GM12878 (cell line): ENCODE measurements at regions not wholly inside any gene's neighbourhood (a gene's known extent, or its start where the extent isn't known, plus 50 kb on each side); places are given as distances from the start of the nearest gene placed in this dataset.

Experiments
- ATAC-seq: fragments of 200-7000 bp; cut with Tn5 transposase; 3 replicates; pipeline ENCODE4 v1.9.1; 2020; ENCODE audit warnings: mild to moderate bottlenecking, moderate library complexity
- BruUV-seq: library from RNA; stranded (reverse); fragments of 400-500 nt; replicated peaks from 2 replicates; lab custom pipeline; 2021; lab: Mats Ljungman, UMichigan
- CTCF ChIA-PET: fragments of 300-600 bp; sonication (Branson Sonifier 250); formaldehyde crosslinking; extraction: SDS; loops from one replicate; lab custom pipeline; 2021; ENCODE audit warnings: inconsistent platforms; lab: Yijun Ruan, JAX
- POLR2A ChIA-PET: fragments of 350-600 bp; formaldehyde crosslinking; extraction: SDS; loops from one replicate; lab custom pipeline; 2021; ENCODE audit warnings: inconsistent platforms; lab: Charles Lee
- RAD21 ChIA-PET: fragments of 300-600 bp; sonication (Branson Sonifier 250); formaldehyde crosslinking; loops from one replicate; lab custom pipeline; 2023; ENCODE audit warnings: antibody characterized with exemption; ENCODE audit not compliant: unreplicated experiment; lab: Charles Lee
- SMC1A ChIA-PET: fragments of 300-600 bp; sonication (Branson Sonifier 250); formaldehyde crosslinking; loops from one replicate; lab custom pipeline; 2023; ENCODE audit not compliant: unreplicated experiment, uncharacterized antibody; lab: Charles Lee
- DNase-seq: peaks from one replicate; pipeline ENCODE4 v3.0.0-alpha.2; 2011; ENCODE audit warnings: low read depth, low spot score
- FAIRE-seq: peaks from 3 replicates; lab custom pipeline; 2011; peaks lifted over from hg19 to GRCh38; lab: Jason Lieb, UNC
- H2AFZ ChIP-seq: 2 replicates; pipeline ENCODE4 v1.6.0; 2011; ENCODE audit warnings: low read depth, low read length, control low read depth; ENCODE audit not compliant: control insufficient read depth
- H3K27ac ChIP-seq: 2 replicates; pipeline ENCODE4 v1.5.1; 2011; ENCODE audit warnings: control low read depth; ENCODE audit not compliant: control insufficient read depth, insufficient read depth
- H3K27me3 ChIP-seq, 2 experiments: replicated peaks in 1 of 2; 2 replicates each; pipeline versions ENCODE4 v1.6.0 to v1.6.1; 2011; ENCODE audit warnings: low read length in 1 of 2; ENCODE audit not compliant: control insufficient read depth in 2 of 2, insufficient read depth in 2 of 2
- H3K36me3 ChIP-seq, 2 experiments: 2 replicates each; pipeline ENCODE4 v1.5.1; 2011; ENCODE audit warnings: low read length in 1 of 2; ENCODE audit not compliant: control insufficient read depth in 2 of 2, insufficient read depth in 2 of 2
- H3K4me1 ChIP-seq: 2 replicates; pipeline ENCODE4 v1.6.1; 2011; ENCODE audit warnings: mild to moderate bottlenecking, low read length, moderate library complexity, mixed read lengths; ENCODE audit not compliant: control insufficient read depth, insufficient read depth
- H3K4me2 ChIP-seq: 2 replicates; pipeline ENCODE4 v1.6.0; 2011; ENCODE audit warnings: control low read depth; ENCODE audit not compliant: control insufficient read depth, insufficient read depth
- H3K4me3 ChIP-seq: fragments of 200-600 bp; sonication (generic); 2 replicates; pipeline ENCODE4 v1.5.1; 2016
- H3K79me2 ChIP-seq: 2 replicates; pipeline ENCODE4 v1.6.0; 2011; ENCODE audit warnings: low read length; ENCODE audit not compliant: control insufficient read depth, insufficient read depth
- H3K9ac ChIP-seq: 2 replicates; pipeline ENCODE4 v1.8.0; 2011; ENCODE audit warnings: low read length, control low read depth, mixed read lengths; ENCODE audit not compliant: control insufficient read depth, insufficient read depth
- H3K9me3 ChIP-seq: replicated peaks from 3 replicates; pipeline ENCODE4 v1.5.1; 2011; ENCODE audit warnings: mild to moderate bottlenecking, low read length; ENCODE audit not compliant: control insufficient read depth, insufficient read depth
- H4K20me1 ChIP-seq: 2 replicates; pipeline ENCODE4 v1.6.0; 2011; ENCODE audit not compliant: control insufficient read depth, insufficient read depth
- ATF2 ChIP-seq: IDR thresholded peaks from 2 replicates; pipeline ENCODE4 v1.6.1; 2012; ENCODE audit warnings: low read length, inconsistent platforms
- CHD1 ChIP-seq: IDR thresholded peaks from 2 replicates; pipeline ENCODE4 v1.6.1; 2012; ENCODE audit warnings: low read depth, low read length, improper control_type of control experiment
- GATAD2B ChIP-seq: fragments of 450-650 bp; conservative IDR thresholded peaks from 2 replicates; pipeline ENCODE4 v1.6.1; 2017; ENCODE audit warnings: low read depth, mild to moderate bottlenecking, moderate library complexity
- HDAC6 ChIP-seq: fragments of 200-600 bp; sonication (generic); IDR thresholded peaks from one replicate; pipeline ENCODE4 v1.8.0; 2017; ENCODE audit warnings: antibody characterized with exemption; ENCODE audit not compliant: unreplicated experiment
- JUND ChIP-seq: IDR thresholded peaks from 2 replicates; pipeline ENCODE4 v1.6.1; 2012; ENCODE audit warnings: low read depth, mild to moderate bottlenecking, low read length, improper control_type of control experiment, moderate library complexity
- MXI1 ChIP-seq: fragments of 150-350 bp; IDR thresholded peaks from 2 replicates; pipeline ENCODE4 v1.6.1; 2011; ENCODE audit warnings: low read depth, mild to moderate bottlenecking, inconsistent platforms, low read length, improper control_type of control experiment
- NFIC ChIP-seq: IDR thresholded peaks from 2 replicates; pipeline ENCODE4 v1.6.1; 2012; ENCODE audit warnings: low read depth, mild to moderate bottlenecking, inconsistent platforms, low read length, moderate library complexity
- PML ChIP-seq: IDR thresholded peaks from 2 replicates; pipeline ENCODE4 v1.6.1; 2012; ENCODE audit warnings: low read length, inconsistent platforms
- REST ChIP-seq: IDR thresholded peaks from 2 replicates; pipeline ENCODE4 v1.6.1; 2012; ENCODE audit warnings: mild to moderate bottlenecking, low read depth, low read length
- SIN3A ChIP-seq: IDR thresholded peaks from 2 replicates; pipeline ENCODE4 v1.6.1; 2012; ENCODE audit warnings: low read depth, low read length, improper control_type of control experiment
- ZBTB11 ChIP-seq: fragments of 450-650 bp; formaldehyde crosslinking; IDR thresholded peaks from 2 replicates; pipeline ENCODE4 v1.5.0; 2022; ENCODE audit warnings: mild to moderate bottlenecking, missing genetic modification characterization
- ZNF274 ChIP-seq: IDR thresholded peaks from one replicate; pipeline ENCODE4 v1.8.0; 2011; ENCODE audit not compliant: insufficient read length, insufficient read depth
- ZNF384 ChIP-seq: IDR thresholded peaks from 2 replicates; pipeline ENCODE4 v1.6.1; 2012; ENCODE audit warnings: low read depth, mild to moderate bottlenecking, low read length, improper control_type of control experiment, borderline replicate concordance
- WGBS: methylation state at CpG from one replicate; pipeline ENCODE4 v1.1.6; 2016; ENCODE audit warnings: low lambda C conversion rate; ENCODE audit not compliant: insufficient replicate concordance, insufficient coverage; ENCODE audit errors: missing lambda C conversion rate; 5-methylcytosine and 5-hydroxymethylcytosine counted together
- in situ Hi-C: fragments of 300-500 bp; cut with MboI; formaldehyde crosslinking; loops from 9 replicates; pipeline ENCODE4 v1.14.3; 2018; ENCODE audit warnings: mixed read lengths
- intact Hi-C: fragments of 100-400 bp; cut with micrococcal nuclease; formaldehyde crosslinking; loops from one replicate; pipeline ENCODE4 v1.14.2; 2022; ENCODE audit not compliant: unreplicated experiment
- TF ChIP-seq, protein P1 (sequence below): IDR thresholded peaks from 2 replicates; pipeline ENCODE4 v1.6.1; 2011; ENCODE audit warnings: low read depth, low read length, improper control_type of control experiment, borderline replicate concordance
- TF ChIP-seq, protein P2 (sequence below): fragments of 450-650 bp; IDR thresholded peaks from 2 replicates; pipeline ENCODE4 v1.6.1; 2017; ENCODE audit warnings: low read depth, mild to moderate bottlenecking, moderate library complexity

DNA sequence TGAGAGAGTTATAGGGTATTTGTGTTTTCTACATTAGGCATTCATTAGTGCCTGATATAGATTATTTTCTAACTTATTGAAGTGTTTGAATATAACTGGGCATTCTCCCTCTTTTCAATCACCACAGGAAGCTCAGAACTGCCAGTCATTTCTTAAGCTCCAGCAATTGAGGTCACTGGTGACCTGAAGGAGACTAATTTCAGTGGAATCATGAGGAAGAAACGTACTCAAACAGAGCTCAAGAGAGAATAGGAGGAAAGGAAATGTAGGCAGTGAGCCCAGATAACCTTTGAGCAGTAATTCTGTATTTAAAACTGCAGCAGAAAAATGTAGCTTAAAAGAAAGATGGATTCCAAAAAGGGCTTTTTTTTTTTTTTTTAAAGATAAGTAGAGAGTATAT, 1035.5 kb downstream of the SOCS6 start:
- H3K4me2 ChIP-seq, result no peak overlapping the region
- no peak for ATAC-seq
- H3K27ac ChIP-seq, result no peak overlapping the region
- intact Hi-C loops, result no loop called here
- H2AFZ ChIP-seq, result no peak overlapping the region
- FAIRE-seq, result no peak
- ChIA-PET CTCF (no interaction called here), POLR2A (no interaction called here), RAD21 (no interaction called here), SMC1A (no interaction called here)
- H3K4me1 ChIP-seq, result no peaks in the 10 kb centered on the region
- H3K4me3 ChIP-seq, result no peak overlapping the region
- H3K36me3 ChIP-seq, result no peaks in the 10 kb centered on the region
- WGBS, result 0% methylated on average over 1 of the region's 1 CpG
- H3K27me3 ChIP-seq, result no peaks in the 10 kb centered on the region
- BruUV-seq, result no TSS peak
- H3K79me2 ChIP-seq, result no peaks in the 10 kb centered on the region
- no peak for DNase-seq
- H4K20me1 ChIP-seq, result no peaks in the 10 kb centered on the region
- H3K9me3 ChIP-seq, result no peaks in the 10 kb centered on the region
- no peak overlapping the region for H3K9ac ChIP-seq
- in situ Hi-C loops, result no loop called here
- no peak for TF ChIP-seq PML
- no peak for TF ChIP-seq REST
- TF ChIP-seq, protein P1, sequence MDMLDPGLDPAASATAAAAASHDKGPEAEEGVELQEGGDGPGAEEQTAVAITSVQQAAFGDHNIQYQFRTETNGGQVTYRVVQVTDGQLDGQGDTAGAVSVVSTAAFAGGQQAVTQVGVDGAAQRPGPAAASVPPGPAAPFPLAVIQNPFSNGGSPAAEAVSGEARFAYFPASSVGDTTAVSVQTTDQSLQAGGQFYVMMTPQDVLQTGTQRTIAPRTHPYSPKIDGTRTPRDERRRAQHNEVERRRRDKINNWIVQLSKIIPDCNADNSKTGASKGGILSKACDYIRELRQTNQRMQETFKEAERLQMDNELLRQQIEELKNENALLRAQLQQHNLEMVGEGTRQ, result no peak
- no peak for TF ChIP-seq JUND
- TF ChIP-seq ZNF384, result no peak
- no peak for TF ChIP-seq ATF2
- TF ChIP-seq, protein P2, sequence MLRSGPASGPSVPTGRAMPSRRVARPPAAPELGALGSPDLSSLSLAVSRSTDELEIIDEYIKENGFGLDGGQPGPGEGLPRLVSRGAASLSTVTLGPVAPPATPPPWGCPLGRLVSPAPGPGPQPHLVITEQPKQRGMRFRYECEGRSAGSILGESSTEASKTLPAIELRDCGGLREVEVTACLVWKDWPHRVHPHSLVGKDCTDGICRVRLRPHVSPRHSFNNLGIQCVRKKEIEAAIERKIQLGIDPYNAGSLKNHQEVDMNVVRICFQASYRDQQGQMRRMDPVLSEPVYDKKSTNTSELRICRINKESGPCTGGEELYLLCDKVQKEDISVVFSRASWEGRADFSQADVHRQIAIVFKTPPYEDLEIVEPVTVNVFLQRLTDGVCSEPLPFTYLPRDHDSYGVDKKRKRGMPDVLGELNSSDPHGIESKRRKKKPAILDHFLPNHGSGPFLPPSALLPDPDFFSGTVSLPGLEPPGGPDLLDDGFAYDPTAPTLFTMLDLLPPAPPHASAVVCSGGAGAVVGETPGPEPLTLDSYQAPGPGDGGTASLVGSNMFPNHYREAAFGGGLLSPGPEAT, result no peak
- no peak for TF ChIP-seq NFIC
- no peak for TF ChIP-seq GATAD2B
- no peak for TF ChIP-seq MXI1
- no peak for TF ChIP-seq HDAC6
- TF ChIP-seq SIN3A, result no peak
- no peak for TF ChIP-seq ZNF274
- TF ChIP-seq CHD1, result no peak
- no peak for TF ChIP-seq ZBTB11 (CRISPR knock-in tag)
